ENCODE measurements at regions not wholly inside any gene's neighbourhood (a gene's known extent, or its start where the extent isn't known, plus 50 kb on each side); places are given as distances from the start of the nearest gene placed in this dataset.

DNA sequence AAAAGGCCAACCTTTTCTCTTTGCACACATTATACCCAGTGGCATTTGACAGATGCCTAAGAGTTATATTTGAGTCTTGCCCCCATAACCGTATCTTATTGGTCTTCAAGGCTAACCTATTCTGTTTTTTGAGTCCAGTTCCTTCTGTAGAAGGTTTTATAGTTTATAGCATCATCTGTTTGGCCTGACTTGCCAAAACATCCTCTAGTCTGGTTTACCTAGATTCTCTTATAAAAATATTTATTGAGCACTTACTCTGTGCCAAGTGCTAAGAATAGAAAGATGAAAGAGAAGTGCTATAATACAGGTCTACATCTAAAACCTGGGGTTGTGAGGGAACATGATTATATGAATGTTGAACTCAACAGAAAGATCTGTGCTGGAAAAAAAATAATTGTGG, 55.9 kb upstream of the PIP4K2A start:
- no peak for DNase-seq (ENCODE audit: insufficient read length, low spot score)
- FAIRE-seq: no peak

DNA sequence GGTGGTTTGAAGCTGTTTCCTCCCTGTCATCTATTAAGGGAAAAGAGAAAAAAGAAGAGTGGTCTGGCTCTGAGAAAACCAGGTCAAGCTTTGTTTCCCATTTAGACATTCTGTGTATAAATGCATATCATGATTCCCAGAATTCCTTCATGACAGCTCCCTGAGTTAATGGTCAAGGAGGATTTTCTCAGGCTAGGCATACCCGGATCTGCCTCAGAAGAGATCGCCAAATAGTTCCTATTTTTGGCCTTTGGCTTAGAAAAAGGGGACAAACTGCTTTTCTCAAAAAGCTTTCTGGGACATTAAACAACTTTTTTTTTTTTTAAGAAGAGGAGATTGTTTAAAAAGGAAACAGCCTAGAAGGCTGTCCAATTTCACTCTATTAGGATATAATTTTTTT, 53.5 kb upstream of the PIP4K2A start:
- DNase-seq (ENCODE audit: insufficient read length, low spot score) (no peak), FAIRE-seq (no peak)

DNA sequence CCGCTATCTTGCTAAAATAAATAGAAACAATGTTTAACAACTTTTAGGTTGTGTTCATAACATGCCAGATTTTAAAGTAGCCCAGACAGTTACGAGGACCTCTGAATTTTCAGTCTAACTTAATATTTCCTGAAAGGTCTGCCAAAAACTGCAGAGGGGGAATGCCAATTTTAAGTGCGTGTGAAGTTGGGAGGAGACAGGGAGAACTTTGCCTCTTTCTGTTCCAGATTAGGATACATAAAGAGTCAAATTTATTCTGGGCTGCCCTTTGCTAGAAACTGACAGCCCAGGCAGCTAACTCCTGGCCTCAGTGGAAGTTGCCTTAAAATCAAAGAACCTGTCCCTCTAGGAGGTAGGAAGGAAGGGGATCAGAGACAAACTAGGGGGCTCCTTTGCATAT, 52.3 kb upstream of the PIP4K2A start:
- DNase-seq (ENCODE audit: insufficient read length, low spot score) (no peak), FAIRE-seq (no peak)

DNA sequence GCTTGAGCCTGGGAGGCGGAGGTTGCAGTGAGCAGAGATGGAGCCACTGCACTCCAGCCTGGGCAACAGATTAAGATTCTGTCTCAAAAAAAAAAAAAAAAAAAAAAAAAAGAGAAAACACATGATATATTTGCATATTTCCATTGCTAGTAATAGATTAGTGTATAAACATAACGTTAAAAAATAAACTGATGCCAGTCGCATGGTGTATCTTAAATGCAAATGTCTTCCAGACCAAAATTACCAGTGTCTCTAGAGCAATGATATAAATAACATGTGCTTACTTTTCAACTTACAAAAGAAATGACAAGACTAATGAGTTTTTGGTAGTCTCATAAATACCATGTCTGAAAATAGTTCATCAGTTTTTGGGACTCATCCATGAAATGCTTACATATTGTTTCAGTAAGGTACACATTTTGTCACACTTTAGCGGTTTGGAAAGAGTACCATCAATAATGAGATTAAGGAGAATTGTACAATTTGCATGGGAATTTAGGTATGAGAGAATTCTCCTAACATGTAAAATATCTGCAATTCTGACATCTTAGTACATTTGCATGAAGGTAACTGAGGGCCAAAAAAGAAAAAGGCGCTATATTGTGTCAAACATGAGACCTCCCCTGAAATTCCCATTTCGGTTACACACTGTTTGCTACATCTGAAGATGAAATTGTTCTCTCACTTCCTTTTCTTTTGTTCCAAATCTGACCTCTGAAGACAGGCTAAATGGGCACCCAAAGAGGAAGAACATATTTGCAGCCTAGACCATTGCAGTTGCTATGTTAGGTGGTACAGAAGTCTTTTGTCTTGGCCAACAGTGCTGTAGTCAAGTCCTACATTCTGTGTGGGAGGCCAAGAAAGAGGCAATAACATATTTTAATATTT, 51.5 kb upstream of the PIP4K2A start:
- no peak for FAIRE-seq
- no peak for DNase-seq (ENCODE audit: insufficient read length, low spot score)

DNA sequence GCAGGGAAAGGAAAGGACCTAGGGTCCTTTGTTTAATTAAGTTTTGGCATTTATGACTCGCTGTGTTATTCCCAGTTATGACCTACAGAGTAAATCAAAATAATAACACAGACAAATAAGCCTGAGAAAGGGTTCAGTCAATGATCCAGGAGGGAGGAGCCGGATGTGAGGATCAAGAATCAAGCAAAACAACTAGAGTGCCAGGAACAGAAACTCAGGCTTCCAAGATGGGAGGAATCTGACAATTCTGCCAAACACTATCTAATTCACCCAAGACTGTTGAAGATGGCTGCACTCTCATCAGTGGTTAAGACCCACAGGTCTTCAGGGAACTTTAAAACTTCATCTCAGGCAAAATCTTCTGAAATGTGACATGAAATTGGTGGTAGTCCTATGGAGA, 50.3 kb upstream of the PIP4K2A start:
- DNase-seq (ENCODE audit: insufficient read length, low spot score) (no peak), FAIRE-seq (no peak)

All from HTR-8/SVneo (cell line).